HCT116 (cell line): ENCODE measurements at regions not wholly inside any gene's neighbourhood (a gene's known extent, or its start where the extent isn't known, plus 50 kb on each side); places are given as distances from the start of the nearest gene placed in this dataset.

Source experiments
- ATAC-seq: fragments of 200-7000 bp; cut with Tn5 transposase; 2 replicates; pipeline ENCODE4 v1.9.1; 2020; ENCODE audit warnings: mild to moderate bottlenecking, moderate library complexity
- BruUV-seq: library from RNA; stranded (reverse); fragments of 400-500 nt; replicated peaks from 2 replicates; lab custom pipeline; 2021; lab: Mats Ljungman, UMichigan
- CTCF ChIA-PET: fragments of 300-600 bp; sonication (Branson Sonifier 250); formaldehyde crosslinking; loops from one replicate; lab custom pipeline; 2021; ENCODE audit warnings: antibody characterized with exemption; lab: Charles Lee
- POLR2A ChIA-PET: fragments of 300-600, 350-600 bp; sonication (Branson Sonifier 250); formaldehyde crosslinking; loops from one replicate; lab custom pipeline; 2021; ENCODE audit warnings: antibody characterized with exemption; lab: Charles Lee
- RAD21 ChIA-PET, 2 experiments: fragments of 300-600 bp; sonication (Branson Sonifier 250); formaldehyde crosslinking; loops; one replicate each; lab custom pipeline; 2023; ENCODE audit warnings: low total read pairs in 2 of 2; ENCODE audit not compliant: uncharacterized antibody in 2 of 2, unreplicated experiment in 2 of 2, low non-redundant PET in 1 of 2; lab: Charles Lee
- DNase-seq: peaks from one replicate; pipeline ENCODE4 v3.0.0-alpha.2; 2010; ENCODE audit warnings: low read depth, low spot score
- H2AFZ ChIP-seq: fragments of 200-600 bp; shearing (Covaris generic), sonication (generic); 2 replicates; pipeline ENCODE4 v1.6.1; 2017; ENCODE audit warnings: low read depth, mixed run types, mixed read lengths, antibody characterized with exemption, low read length; ENCODE audit not compliant: poor library complexity, severe bottlenecking
- H3K27ac ChIP-seq: 2 replicates; pipeline ENCODE4 v1.5.1; 2012; ENCODE audit warnings: low read depth, low read length
- H3K27me3 ChIP-seq: fragments of 200-600 bp; sonication (generic); 2 replicates; pipeline ENCODE4 v1.6.1; 2016; ENCODE audit warnings: mixed run types, low read length, mixed read lengths; ENCODE audit not compliant: insufficient read depth
- H3K36me3 ChIP-seq, 2 experiments: fragments of 200-500 bp in 1 of 2; fragments of 200-600 bp in 1 of 2; sonication (Bioruptor generic) in 1 of 2; sonication (generic) in 1 of 2; 2 replicates each; pipeline versions ENCODE4 v1.5.1 to v1.6.1; 2014 to 2016; ENCODE audit warnings: low read length in 2 of 2, inconsistent platforms in 1 of 2, mixed read lengths in 1 of 2, mixed run types in 1 of 2; ENCODE audit not compliant: insufficient read depth in 2 of 2, control insufficient read depth in 1 of 2
- H3K4me1 ChIP-seq, 2 experiments: fragments of 200-600 bp in 1 of 2; sonication (generic) in 1 of 2; 2 replicates each; pipeline versions ENCODE4 v1.5.1 to v1.6.1; 2012 to 2017; ENCODE audit warnings: low read length in 2 of 2, inconsistent platforms in 1 of 2, mild to moderate bottlenecking in 1 of 2, mixed read lengths in 1 of 2, mixed run types in 1 of 2, moderate library complexity in 1 of 2; ENCODE audit not compliant: insufficient read depth in 2 of 2, control insufficient read depth in 1 of 2
- H3K4me2 ChIP-seq: fragments of 200-600 bp; sonication (generic); 2 replicates; pipeline ENCODE4 v1.6.1; 2017; ENCODE audit warnings: mixed run types, low read length, mixed read lengths
- H3K4me3 ChIP-seq, 2 experiments: fragments of 200-600 bp in 1 of 2; sonication (generic) in 1 of 2; replicated peaks in 1 of 2; 2 replicates each; pipeline ENCODE4 v1.5.1; 2011 to 2016; ENCODE audit warnings: low read length in 2 of 2, control low read depth in 1 of 2, low read depth in 1 of 2, mild to moderate bottlenecking in 1 of 2, mixed read lengths in 1 of 2, mixed run types in 1 of 2
- H3K79me2 ChIP-seq: fragments of 200-600 bp; sonication (generic); 2 replicates; pipeline ENCODE4 v1.6.1; 2017; ENCODE audit warnings: mild to moderate bottlenecking, mixed run types, low read length, moderate library complexity, mixed read lengths; ENCODE audit not compliant: insufficient read depth
- H3K9ac ChIP-seq: fragments of 200-600 bp; sonication (generic); 2 replicates; pipeline ENCODE4 v1.6.1; 2016; ENCODE audit warnings: low read length, mixed read lengths
- H3K9me2 ChIP-seq: fragments of 200-600 bp; sonication (generic), shearing (Covaris generic); 2 replicates; pipeline ENCODE4 v1.6.1; 2017; ENCODE audit warnings: mixed run types, mild to moderate bottlenecking, moderate library complexity; ENCODE audit not compliant: insufficient read depth
- H3K9me3 ChIP-seq, 2 experiments: fragments of 200-500 bp in 1 of 2; fragments of 200-600 bp in 1 of 2; sonication (Bioruptor generic) in 1 of 2; sonication (generic) in 1 of 2; 2 replicates each; pipeline ENCODE4 v1.6.1; 2014 to 2017; ENCODE audit warnings: low read length in 2 of 2, mixed read lengths in 2 of 2, inconsistent platforms in 1 of 2, low read depth in 1 of 2, mild to moderate bottlenecking in 1 of 2, mixed run types in 1 of 2, moderate library complexity in 1 of 2; ENCODE audit not compliant: control insufficient read depth in 1 of 2, insufficient read depth in 1 of 2
- H4K20me1 ChIP-seq: fragments of 200-600 bp; sonication (generic), shearing (Covaris generic); 2 replicates; pipeline ENCODE4 v1.6.1; 2017; ENCODE audit warnings: mixed run types, mild to moderate bottlenecking, moderate library complexity; ENCODE audit not compliant: insufficient read depth
- CBX3 ChIP-seq: IDR thresholded peaks from 2 replicates; pipeline ENCODE4 v1.6.1; 2012; ENCODE audit warnings: low read depth
- EGR1 ChIP-seq: IDR thresholded peaks from 2 replicates; pipeline ENCODE4 v1.6.1; 2012; ENCODE audit warnings: low read depth
- ELF1 ChIP-seq: IDR thresholded peaks from 2 replicates; pipeline ENCODE4 v1.6.1; 2012; ENCODE audit warnings: low read depth, borderline replicate concordance
- EZH2 ChIP-seq: fragments of 200-600 bp; sonication (generic); IDR thresholded peaks from 2 replicates; pipeline ENCODE4 v1.6.1; 2017; ENCODE audit warnings: antibody characterized with exemption, mixed run types
- EZH2phosphoT487 ChIP-seq: fragments of 200-600 bp; IDR thresholded peaks from 2 replicates; pipeline ENCODE4 v1.6.1; 2018; ENCODE audit warnings: antibody characterized with exemption, borderline replicate concordance
- FOSL1 ChIP-seq: IDR thresholded peaks from 2 replicates; pipeline ENCODE4 v1.6.1; 2012; ENCODE audit warnings: low read depth
- RAD21 ChIP-seq: IDR thresholded peaks from 2 replicates; pipeline ENCODE4 v1.6.1; 2012; ENCODE audit warnings: low read depth, mild to moderate bottlenecking
- SP1 ChIP-seq: IDR thresholded peaks from 2 replicates; pipeline ENCODE4 v1.6.1; 2012; ENCODE audit warnings: low read depth
- SRF ChIP-seq: IDR thresholded peaks from 2 replicates; pipeline ENCODE4 v1.6.1; 2012; ENCODE audit warnings: low read depth
- TCF7L2 ChIP-seq: IDR thresholded peaks from 2 replicates; pipeline ENCODE4 v1.7.0; 2011; ENCODE audit warnings: borderline replicate concordance, inconsistent platforms; ENCODE audit not compliant: insufficient read depth, insufficient read length; ENCODE audit errors: extremely low read depth
- YY1 ChIP-seq: IDR thresholded peaks from 2 replicates; pipeline ENCODE4 v1.6.1; 2011; ENCODE audit warnings: low read length, low read depth, moderate library complexity, mild to moderate bottlenecking; ENCODE audit not compliant: insufficient replicate concordance; ENCODE audit errors: extremely low read depth
- ZFX ChIP-seq: fragments of 450-650 bp; IDR thresholded peaks from 2 replicates; pipeline ENCODE4 v1.6.1; 2017
- intact Hi-C: fragments of 100-400 bp; cut with micrococcal nuclease; formaldehyde crosslinking; loops from 2 replicates; pipeline ENCODE4 v1.10.0; 2022
- TF ChIP-seq, protein P1 (sequence below): IDR thresholded peaks from 2 replicates; pipeline ENCODE4 v1.6.1; 2012
- TF ChIP-seq, protein P2 (sequence below): IDR thresholded peaks from 2 replicates; pipeline ENCODE4 v1.6.1; 2011; ENCODE audit warnings: mild to moderate bottlenecking, low read length, moderate library complexity; ENCODE audit not compliant: insufficient replicate concordance; ENCODE audit errors: extremely low read depth
- TF ChIP-seq, protein P3 (sequence below): IDR thresholded peaks from 2 replicates; pipeline ENCODE4 v1.6.1; 2012; ENCODE audit warnings: low read depth

DNA sequence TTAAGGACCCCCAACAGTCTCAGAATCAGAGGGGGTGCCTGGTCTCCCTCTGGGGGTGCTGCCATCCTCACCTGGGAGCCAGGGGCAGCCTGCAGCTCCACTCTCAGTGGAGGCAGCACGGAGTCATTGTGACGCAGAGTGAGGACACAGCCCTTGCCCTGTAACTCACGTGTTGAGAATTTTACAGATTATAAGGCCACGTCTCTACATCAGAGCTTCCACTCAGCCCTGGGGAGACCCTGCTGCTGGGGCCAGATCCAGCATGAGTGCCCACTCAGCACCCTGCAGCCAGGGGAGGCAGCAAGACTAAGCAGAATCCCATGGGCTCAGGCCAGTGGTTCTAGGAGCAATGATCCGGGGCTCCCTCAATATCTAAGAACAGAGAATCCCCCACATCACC lies 137.4 kb upstream of the AFDN start:
- no peaks in the 10 kb centered on the region for H3K9me2 ChIP-seq
- H3K9ac ChIP-seq = no peak overlapping the region
- no TSS peak for BruUV-seq
- DNase-seq (no peak), ATAC-seq (no peak)
- H4K20me1 ChIP-seq = no peaks in the 10 kb centered on the region
- intact Hi-C loops = no loop called here
- no peak overlapping the region for H3K4me2 ChIP-seq
- TF ChIP-seq ELF1 (no peak), EZH2 (no peak), SP1 (no peak), CBX3 (no peak), YY1 (no peak), FOSL1 (no peak), RAD21 (no peak), TCF7L2 (no peak), EZH2phosphoT487 (no peak), ZFX (no peak), SRF (no peak), EGR1 (no peak)
- TF ChIP-seq, protein P1, sequence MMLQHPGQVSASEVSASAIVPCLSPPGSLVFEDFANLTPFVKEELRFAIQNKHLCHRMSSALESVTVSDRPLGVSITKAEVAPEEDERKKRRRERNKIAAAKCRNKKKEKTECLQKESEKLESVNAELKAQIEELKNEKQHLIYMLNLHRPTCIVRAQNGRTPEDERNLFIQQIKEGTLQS = no peak
- TF ChIP-seq, protein P2, sequence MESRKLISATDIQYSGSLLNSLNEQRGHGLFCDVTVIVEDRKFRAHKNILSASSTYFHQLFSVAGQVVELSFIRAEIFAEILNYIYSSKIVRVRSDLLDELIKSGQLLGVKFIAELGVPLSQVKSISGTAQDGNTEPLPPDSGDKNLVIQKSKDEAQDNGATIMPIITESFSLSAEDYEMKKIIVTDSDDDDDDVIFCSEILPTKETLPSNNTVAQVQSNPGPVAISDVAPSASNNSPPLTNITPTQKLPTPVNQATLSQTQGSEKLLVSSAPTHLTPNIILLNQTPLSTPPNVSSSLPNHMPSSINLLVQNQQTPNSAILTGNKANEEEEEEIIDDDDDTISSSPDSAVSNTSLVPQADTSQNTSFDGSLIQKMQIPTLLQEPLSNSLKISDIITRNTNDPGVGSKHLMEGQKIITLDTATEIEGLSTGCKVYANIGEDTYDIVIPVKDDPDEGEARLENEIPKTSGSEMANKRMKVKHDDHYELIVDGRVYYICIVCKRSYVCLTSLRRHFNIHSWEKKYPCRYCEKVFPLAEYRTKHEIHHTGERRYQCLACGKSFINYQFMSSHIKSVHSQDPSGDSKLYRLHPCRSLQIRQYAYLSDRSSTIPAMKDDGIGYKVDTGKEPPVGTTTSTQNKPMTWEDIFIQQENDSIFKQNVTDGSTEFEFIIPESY = no peak
- TF ChIP-seq, protein P3, sequence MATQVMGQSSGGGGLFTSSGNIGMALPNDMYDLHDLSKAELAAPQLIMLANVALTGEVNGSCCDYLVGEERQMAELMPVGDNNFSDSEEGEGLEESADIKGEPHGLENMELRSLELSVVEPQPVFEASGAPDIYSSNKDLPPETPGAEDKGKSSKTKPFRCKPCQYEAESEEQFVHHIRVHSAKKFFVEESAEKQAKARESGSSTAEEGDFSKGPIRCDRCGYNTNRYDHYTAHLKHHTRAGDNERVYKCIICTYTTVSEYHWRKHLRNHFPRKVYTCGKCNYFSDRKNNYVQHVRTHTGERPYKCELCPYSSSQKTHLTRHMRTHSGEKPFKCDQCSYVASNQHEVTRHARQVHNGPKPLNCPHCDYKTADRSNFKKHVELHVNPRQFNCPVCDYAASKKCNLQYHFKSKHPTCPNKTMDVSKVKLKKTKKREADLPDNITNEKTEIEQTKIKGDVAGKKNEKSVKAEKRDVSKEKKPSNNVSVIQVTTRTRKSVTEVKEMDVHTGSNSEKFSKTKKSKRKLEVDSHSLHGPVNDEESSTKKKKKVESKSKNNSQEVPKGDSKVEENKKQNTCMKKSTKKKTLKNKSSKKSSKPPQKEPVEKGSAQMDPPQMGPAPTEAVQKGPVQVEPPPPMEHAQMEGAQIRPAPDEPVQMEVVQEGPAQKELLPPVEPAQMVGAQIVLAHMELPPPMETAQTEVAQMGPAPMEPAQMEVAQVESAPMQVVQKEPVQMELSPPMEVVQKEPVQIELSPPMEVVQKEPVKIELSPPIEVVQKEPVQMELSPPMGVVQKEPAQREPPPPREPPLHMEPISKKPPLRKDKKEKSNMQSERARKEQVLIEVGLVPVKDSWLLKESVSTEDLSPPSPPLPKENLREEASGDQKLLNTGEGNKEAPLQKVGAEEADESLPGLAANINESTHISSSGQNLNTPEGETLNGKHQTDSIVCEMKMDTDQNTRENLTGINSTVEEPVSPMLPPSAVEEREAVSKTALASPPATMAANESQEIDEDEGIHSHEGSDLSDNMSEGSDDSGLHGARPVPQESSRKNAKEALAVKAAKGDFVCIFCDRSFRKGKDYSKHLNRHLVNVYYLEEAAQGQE = no peak
- POLR2A ChIA-PET = no interaction called here
- no peaks in the 10 kb centered on the region for H3K9me3 ChIP-seq
- no peak overlapping the region for H2AFZ ChIP-seq
- H3K27ac ChIP-seq = no peak overlapping the region
- CTCF ChIA-PET = no interaction called here
- H3K4me3 ChIP-seq = no peak overlapping the region
- H3K4me1 ChIP-seq = peaks cover 0 to 7% of the 10 kb centered on the region in 2 experiments; a peak in 2 of 4 replicates
- no peaks in the 10 kb centered on the region for H3K27me3 ChIP-seq
- H3K79me2 ChIP-seq = no peaks in the 10 kb centered on the region
- RAD21 ChIA-PET = no interaction called here
- no peaks in the 10 kb centered on the region for H3K36me3 ChIP-seq
